Prostate gland (tissue), 2 donors: ENCODE measurements at regions not wholly inside any gene's neighbourhood (a gene's known extent, or its start where the extent isn't known, plus 50 kb on each side); places are given as distances from the start of the nearest gene placed in this dataset.

Experiments used
- POLR2A ChIP-seq: fragments of 450-650 bp; IDR thresholded peaks from one replicate; pipeline ENCODE4 v1.6.1; 2016; ENCODE audit warnings: antibody characterized with exemption, mild to moderate bottlenecking
- POLR2AphosphoS5 ChIP-seq: sonication (generic); formaldehyde crosslinking; IDR thresholded peaks from one replicate; pipeline ENCODE4 v1.6.1; 2017; ENCODE audit warnings: antibody characterized with exemption
- TF ChIP-seq, protein P1 (sequence below), 4 experiments: fragments of 200-600 bp in 2 of 4; fragments of 450-650 bp in 2 of 4; sonication (generic) in 2 of 4; IDR thresholded peaks; 1 replicate in 3 of 4; 2 replicates in 1 of 4; pipeline ENCODE4 v1.5.1; 2016 to 2019; ENCODE audit warnings: antibody characterized with exemption in 4 of 4, mild to moderate bottlenecking in 2 of 4, moderate library complexity in 2 of 4

GRCh38 chr1:213861841-213862240, 125.9 kb upstream of the PROX1 start:
- TF ChIP-seq, protein P1, sequence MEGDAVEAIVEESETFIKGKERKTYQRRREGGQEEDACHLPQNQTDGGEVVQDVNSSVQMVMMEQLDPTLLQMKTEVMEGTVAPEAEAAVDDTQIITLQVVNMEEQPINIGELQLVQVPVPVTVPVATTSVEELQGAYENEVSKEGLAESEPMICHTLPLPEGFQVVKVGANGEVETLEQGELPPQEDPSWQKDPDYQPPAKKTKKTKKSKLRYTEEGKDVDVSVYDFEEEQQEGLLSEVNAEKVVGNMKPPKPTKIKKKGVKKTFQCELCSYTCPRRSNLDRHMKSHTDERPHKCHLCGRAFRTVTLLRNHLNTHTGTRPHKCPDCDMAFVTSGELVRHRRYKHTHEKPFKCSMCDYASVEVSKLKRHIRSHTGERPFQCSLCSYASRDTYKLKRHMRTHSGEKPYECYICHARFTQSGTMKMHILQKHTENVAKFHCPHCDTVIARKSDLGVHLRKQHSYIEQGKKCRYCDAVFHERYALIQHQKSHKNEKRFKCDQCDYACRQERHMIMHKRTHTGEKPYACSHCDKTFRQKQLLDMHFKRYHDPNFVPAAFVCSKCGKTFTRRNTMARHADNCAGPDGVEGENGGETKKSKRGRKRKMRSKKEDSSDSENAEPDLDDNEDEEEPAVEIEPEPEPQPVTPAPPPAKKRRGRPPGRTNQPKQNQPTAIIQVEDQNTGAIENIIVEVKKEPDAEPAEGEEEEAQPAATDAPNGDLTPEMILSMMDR (IDR thresholded peaks at IDR 0.05) = no peak
- TF ChIP-seq POLR2AphosphoS5 = no peak
- no peak for TF ChIP-seq POLR2A
